Stimulated activated memory B cell treated with anti-CD40 and anti-IgM and Interleukin-4, amounts not matched to agents 10 μg/mL and 1 μg/mL and 100 μg/mL, for 72 hours (primary cell): ENCODE measurements at regions not wholly inside any gene's neighbourhood (a gene's known extent, or its start where the extent isn't known, plus 50 kb on each side); places are given as distances from the start of the nearest gene placed in this dataset.
"Not testable (repeated sequence)": the region's sequence is repeated elsewhere in the genome, so short reads cannot be mapped to it uniquely, and the experiment has no call there.

Experiments used
- ATAC-seq: fragments of 150-1000 bp; cut with Tn5 transposase; 2 replicates; pipeline ENCODE4 v1.10.0; 2021
- H3K27ac Mint-ChIP-seq: one replicate; pipeline ENCODE4 v1.8.0; 2022; ENCODE audit warnings: mild to moderate bottlenecking, mixed read lengths
- H3K27me3 Mint-ChIP-seq: one replicate; pipeline ENCODE4 v1.8.0; 2022; ENCODE audit warnings: mixed read lengths
- H3K36me3 Mint-ChIP-seq: one replicate; pipeline ENCODE4 v1.8.0; 2022; ENCODE audit warnings: mixed read lengths
- H3K4me1 Mint-ChIP-seq: one replicate; pipeline ENCODE4 v1.8.0; 2022; ENCODE audit warnings: mixed read lengths
- H3K4me3 Mint-ChIP-seq: one replicate; pipeline ENCODE4 v1.8.0; 2022; ENCODE audit warnings: mild to moderate bottlenecking, moderate library complexity, mixed read lengths
- H3K9me3 Mint-ChIP-seq: one replicate; pipeline ENCODE4 v1.8.0; 2022; ENCODE audit warnings: mixed read lengths

DNA sequence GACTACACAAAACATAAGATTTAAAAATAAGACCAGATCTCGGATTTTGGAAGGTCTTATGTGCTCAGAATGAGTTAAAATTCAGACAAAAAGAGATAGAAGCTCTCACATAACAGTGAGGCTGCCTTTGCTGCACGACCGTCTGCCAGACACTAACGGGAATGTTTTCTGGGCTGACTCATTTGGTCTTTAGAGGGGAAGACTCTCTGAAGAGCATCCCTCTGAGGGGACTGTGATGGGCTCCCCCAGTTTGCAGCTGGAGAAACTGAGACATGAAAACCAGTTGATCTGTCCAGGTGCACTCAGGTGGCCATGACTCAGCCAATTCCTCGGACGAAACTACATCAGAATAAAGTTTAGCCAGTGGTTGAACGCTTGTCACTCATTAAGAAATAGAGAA, 153.9 kb downstream of the RNASET2 start:
- Mint-ChIP-seq H3K36me3 (peaks cover 15% of the 10 kb centered on the region), H3K4me1 (no peaks in the 10 kb centered on the region), H3K27me3 (no peaks in the 10 kb centered on the region), H3K27ac (no peak overlapping the region), H3K4me3 (no peak overlapping the region), H3K9me3 (peaks cover 12% of the 10 kb centered on the region)
- ATAC-seq: no peak

DNA sequence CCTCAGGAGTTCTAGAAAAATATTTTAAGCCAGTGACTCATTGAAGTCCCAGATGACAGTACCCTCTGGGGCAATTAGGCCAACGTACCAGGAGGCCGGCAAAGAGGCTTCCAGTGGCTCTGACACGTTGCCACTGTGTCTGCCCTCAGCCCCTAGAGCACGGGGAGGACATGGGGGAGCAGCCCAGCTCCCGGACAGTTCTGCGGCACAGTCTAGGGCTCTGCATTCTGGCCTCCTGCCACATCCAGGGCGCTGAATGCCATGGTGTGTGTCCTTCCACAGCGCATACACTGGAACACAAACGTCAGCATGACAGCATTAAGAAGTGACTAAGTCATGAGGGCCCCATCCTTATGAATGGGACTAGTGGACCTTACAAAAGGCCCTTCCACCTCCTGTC, 156.2 kb downstream of the RNASET2 start:
- no peaks in the 10 kb centered on the region for H3K27me3 Mint-ChIP-seq
- H3K27ac Mint-ChIP-seq: no peak overlapping the region
- H3K36me3 Mint-ChIP-seq: no peaks in the 10 kb centered on the region
- no peaks in the 10 kb centered on the region for H3K9me3 Mint-ChIP-seq
- no peak overlapping the region for H3K4me3 Mint-ChIP-seq
- no peak for ATAC-seq
- H3K4me1 Mint-ChIP-seq: no peaks in the 10 kb centered on the region

DNA sequence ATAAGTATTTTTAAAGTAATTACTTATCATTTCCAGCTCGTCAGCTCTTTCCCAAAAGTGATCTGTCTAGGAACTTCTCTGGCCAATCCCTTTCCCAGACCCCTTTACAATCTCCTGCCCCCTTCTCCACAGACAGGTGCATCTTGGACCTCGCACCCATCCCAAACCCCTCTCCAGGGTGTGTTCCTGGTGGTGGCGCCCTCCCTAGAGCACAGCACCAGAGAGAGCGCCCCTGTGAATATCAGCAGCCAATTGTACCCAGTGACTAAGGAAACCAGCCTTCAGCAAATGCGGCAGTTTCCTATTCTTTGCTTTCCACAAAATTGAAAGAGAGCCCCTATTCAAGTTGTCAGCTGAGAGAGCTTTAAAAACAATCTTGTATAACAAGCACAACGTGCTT, 157.7 kb downstream of the RNASET2 start:
- no peaks in the 10 kb centered on the region for H3K27me3 Mint-ChIP-seq
- H3K36me3 Mint-ChIP-seq: no peaks in the 10 kb centered on the region
- no peaks in the 10 kb centered on the region for H3K9me3 Mint-ChIP-seq
- no peak overlapping the region for H3K4me3 Mint-ChIP-seq
- no peaks in the 10 kb centered on the region for H3K4me1 Mint-ChIP-seq
- no peak for ATAC-seq
- no peak overlapping the region for H3K27ac Mint-ChIP-seq

DNA sequence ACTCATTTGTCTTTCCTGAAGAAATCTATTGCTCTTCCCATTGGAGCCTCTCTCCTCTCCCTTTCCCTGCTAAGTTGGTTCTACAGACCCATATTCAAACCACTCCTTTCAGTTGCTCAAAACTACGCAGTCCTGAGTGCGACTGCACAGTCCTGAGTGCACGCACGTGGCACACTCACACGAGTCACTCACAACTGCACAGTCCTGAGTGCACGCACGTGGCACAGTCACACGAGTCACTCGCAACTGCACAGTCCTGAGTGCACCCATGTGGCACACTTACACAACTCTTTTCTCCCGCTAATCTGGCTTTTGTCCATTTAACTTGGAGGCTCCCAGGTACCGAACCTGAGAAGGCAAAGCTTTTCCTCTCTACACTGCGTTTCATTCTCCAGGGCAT, 159.7 kb downstream of the RNASET2 start:
- no peaks in the 10 kb centered on the region for H3K27me3 Mint-ChIP-seq
- H3K36me3 Mint-ChIP-seq: no peaks in the 10 kb centered on the region
- peak; percentile 8 for ATAC-seq
- no peak overlapping the region for H3K4me3 Mint-ChIP-seq
- no peaks in the 10 kb centered on the region for H3K9me3 Mint-ChIP-seq
- H3K27ac Mint-ChIP-seq: no peak overlapping the region
- H3K4me1 Mint-ChIP-seq: no peaks in the 10 kb centered on the region

DNA sequence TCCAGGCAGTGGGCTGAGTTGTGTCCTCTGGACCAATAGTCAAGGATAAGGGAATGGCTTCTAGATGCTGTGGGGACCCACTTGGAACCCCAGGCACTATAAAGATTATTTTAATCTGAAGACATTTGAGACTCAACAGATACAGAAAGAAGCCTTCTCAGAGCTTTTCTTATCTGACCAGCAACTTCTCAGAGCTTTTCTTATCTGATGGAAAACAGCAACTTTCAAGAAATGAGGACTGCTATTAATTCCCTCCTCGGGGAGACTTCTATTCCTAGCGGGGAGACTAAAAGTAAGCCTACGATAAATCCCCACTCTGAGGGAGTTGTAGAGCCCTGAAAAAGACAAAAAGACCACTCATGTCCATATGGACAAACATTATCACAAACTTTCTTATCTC, 160.5 kb downstream of the RNASET2 start:
- H3K4me1 Mint-ChIP-seq: no peaks in the 10 kb centered on the region
- no peak overlapping the region for H3K4me3 Mint-ChIP-seq
- H3K27ac Mint-ChIP-seq: no peak overlapping the region
- H3K27me3 Mint-ChIP-seq: no peaks in the 10 kb centered on the region
- ATAC-seq: no peak
- H3K36me3 Mint-ChIP-seq: no peaks in the 10 kb centered on the region
- H3K9me3 Mint-ChIP-seq: no peaks in the 10 kb centered on the region

DNA sequence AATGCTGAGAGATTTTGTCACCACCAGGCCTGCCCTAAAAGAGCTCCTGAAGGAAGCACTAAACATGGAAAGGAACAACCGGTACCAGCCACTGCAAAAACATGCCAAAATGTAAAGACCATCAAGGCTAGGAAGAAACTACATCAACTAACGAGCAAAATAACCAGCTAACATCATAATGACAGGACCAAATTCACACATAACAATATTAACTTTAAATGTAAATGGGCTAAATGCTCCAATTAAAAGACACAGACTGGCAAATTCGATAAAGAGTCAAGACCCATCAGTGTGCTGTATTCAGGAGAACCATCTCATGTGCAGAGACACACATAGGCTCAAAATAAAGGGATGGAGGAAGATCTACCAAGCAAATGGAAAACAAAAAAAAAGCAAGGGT, 163.8 kb upstream of the RPS6KA2 start:
- H3K4me3 Mint-ChIP-seq, H3K36me3 Mint-ChIP-seq, H3K27me3 Mint-ChIP-seq, H3K9me3 Mint-ChIP-seq, ATAC-seq, H3K4me1 Mint-ChIP-seq, H3K27ac Mint-ChIP-seq: not testable (repeated sequence)

DNA sequence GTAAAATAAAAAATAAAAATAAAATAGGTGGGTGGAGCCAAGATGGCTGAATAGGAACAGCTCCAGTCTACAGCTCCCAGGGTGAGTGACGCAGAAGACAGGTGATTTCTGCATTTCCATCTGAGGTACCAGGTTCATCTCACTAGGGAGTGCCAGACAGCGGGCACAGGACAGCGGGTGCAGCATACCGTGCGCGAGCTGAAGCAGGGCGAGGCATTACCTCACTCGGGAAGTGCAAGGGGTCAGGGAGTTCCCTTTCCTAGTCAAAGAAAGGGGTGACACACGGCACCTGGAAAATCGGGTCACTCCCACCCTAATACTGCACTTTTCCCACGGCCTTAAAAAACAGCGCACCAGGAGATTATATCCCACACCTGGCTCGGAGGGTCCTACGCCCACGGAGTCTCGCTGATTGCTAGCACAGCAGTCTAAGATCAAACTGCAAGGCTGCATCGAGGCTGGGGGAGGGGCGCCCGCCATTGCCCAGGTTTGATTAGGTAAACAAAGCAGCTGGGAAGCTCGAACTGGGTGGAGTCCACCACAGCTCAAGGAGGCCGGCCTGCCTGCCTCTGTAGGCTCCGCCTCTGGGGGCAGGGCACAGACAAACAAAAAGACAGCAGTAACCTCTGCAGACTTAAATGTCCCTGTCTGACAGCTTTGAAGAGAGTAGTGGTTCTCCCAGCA, 161.9 kb upstream of the RPS6KA2 start:
- H3K4me3 Mint-ChIP-seq, H3K27ac Mint-ChIP-seq, H3K4me1 Mint-ChIP-seq: not testable (repeated sequence)

DNA sequence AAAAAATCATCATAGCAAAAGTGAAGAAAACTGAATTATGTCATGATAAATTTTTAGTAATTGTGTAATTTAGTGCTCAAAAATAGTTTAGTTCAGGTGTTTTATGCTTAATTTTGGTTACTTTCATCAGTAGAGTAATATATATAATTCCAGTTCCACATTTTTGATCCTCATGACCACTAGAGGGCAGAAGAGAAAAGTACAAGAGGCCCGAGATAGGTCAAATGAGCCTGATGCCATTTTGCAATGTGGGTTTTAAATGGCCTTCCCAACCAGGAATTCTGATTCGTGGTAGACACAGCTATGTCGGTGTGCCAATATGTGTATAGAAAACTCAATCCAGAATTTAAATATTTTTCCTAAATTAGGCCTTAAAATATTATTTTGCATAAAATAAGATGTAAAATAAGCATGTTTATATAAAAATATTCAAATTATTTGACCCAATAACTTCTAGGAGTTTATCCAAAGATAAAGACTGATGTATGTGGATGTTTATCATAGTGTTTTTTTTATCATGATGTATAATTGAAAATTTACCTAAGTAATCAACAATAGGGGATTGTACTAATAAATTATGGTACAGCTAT, 159.7 kb upstream of the RPS6KA2 start:
- H3K9me3 Mint-ChIP-seq: no peaks in the 10 kb centered on the region
- H3K27me3 Mint-ChIP-seq: no peaks in the 10 kb centered on the region
- no peak for ATAC-seq
- no peak overlapping the region for H3K27ac Mint-ChIP-seq
- no peak overlapping the region for H3K4me3 Mint-ChIP-seq
- no peaks in the 10 kb centered on the region for H3K4me1 Mint-ChIP-seq
- no peaks in the 10 kb centered on the region for H3K36me3 Mint-ChIP-seq

More for the DNA sequence above, 161.9 kb upstream of the RPS6KA2 start:
- not testable (repeated sequence) for H3K27me3 Mint-ChIP-seq, ATAC-seq, H3K9me3 Mint-ChIP-seq, H3K36me3 Mint-ChIP-seq

DNA sequence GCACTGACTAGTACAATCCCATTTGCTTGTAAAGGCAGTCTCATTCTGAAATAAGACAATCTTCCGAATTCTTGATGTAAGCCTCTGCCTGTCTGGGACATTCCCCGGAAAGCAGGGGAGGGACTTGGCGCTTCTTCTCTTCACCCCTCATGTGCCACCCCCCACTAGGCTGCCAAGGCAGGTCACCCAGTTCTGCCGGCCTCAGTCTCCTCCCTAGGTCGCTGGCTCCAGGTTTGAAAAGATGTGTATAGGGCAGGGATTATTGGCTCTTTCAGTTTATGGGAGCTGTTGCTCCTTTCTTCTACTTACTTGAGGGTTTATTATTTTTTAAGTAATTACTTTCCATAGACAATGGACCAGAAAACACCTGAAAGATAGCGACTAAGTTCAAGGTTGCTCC, 158.1 kb upstream of the RPS6KA2 start:
- no peaks in the 10 kb centered on the region for H3K36me3 Mint-ChIP-seq
- no peak for ATAC-seq
- no peaks in the 10 kb centered on the region for H3K4me1 Mint-ChIP-seq
- H3K27ac Mint-ChIP-seq: no peak overlapping the region
- H3K4me3 Mint-ChIP-seq: no peak overlapping the region
- no peaks in the 10 kb centered on the region for H3K9me3 Mint-ChIP-seq
- H3K27me3 Mint-ChIP-seq: no peaks in the 10 kb centered on the region

DNA sequence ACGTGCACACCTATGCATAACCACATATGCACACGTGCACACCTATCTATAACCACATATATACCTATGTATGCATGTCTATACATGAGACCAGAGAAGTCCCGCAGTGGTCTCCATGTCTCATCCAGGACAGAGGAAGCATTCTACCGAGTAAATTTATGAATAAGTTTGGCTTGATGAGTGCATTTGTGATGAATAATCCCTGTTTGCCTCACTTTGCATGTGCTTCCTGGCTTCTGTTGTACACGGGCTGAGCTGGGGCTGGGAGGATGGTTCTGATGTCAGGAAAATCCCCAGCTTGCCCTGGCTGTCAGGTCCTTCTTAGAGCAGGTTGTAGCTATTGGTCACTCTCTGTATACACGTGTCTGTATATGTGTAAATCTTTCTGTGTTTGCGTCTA, 157.6 kb upstream of the RPS6KA2 start:
- Mint-ChIP-seq H3K4me3 (no peak overlapping the region), H3K9me3 (no peaks in the 10 kb centered on the region), H3K36me3 (no peaks in the 10 kb centered on the region), H3K27me3 (no peaks in the 10 kb centered on the region), H3K27ac (no peak overlapping the region), H3K4me1 (no peaks in the 10 kb centered on the region)
- no peak for ATAC-seq

DNA sequence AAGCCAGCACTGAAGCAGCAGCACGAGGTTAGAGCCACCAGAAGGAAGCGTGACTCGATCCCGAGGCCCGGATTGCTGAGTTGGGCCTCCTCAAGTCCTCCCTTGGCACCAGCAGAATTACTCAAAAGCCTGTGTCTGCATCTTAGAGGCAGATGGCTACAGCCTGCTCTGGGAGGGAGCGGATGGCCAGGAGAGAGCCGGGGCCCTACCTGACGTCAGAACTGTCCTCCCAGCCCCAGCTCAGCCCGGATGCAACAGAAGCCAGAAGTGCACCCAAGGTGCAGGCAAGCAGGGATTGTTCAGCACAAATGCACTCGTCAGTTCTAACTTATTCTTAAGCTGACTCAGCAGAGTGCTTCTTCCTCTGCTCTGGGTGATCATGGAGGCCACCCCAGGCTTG, 155.5 kb upstream of the RPS6KA2 start:
- no peak overlapping the region for H3K27ac Mint-ChIP-seq
- no peaks in the 10 kb centered on the region for H3K4me1 Mint-ChIP-seq
- no peak overlapping the region for H3K4me3 Mint-ChIP-seq
- ATAC-seq: no peak
- H3K36me3 Mint-ChIP-seq: no peaks in the 10 kb centered on the region
- no peaks in the 10 kb centered on the region for H3K27me3 Mint-ChIP-seq
- no peaks in the 10 kb centered on the region for H3K9me3 Mint-ChIP-seq

DNA sequence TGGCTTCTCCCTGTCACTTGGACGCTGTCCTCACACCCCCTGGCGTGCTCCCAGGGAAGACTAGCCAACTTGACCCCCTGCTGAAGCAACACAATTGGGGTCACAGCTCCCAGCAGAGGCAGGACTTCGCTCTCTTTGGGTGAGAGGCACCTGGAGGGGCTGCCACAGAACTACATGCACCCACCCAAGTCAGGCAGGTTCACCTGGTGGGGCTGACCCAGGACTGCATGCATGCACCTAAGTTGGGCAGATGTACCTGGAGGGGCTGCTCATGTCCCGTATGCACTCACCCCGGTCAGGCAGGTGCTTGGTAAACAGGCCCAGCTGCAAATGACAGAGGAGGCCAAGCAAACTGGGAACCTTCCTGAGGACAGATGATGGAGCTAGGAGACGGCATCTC, 154.3 kb upstream of the RPS6KA2 start:
- Mint-ChIP-seq H3K9me3 (no peaks in the 10 kb centered on the region), H3K36me3 (no peaks in the 10 kb centered on the region), H3K4me3 (no peak overlapping the region), H3K27ac (no peak overlapping the region), H3K4me1 (no peaks in the 10 kb centered on the region), H3K27me3 (no peaks in the 10 kb centered on the region)
- no peak for ATAC-seq

DNA sequence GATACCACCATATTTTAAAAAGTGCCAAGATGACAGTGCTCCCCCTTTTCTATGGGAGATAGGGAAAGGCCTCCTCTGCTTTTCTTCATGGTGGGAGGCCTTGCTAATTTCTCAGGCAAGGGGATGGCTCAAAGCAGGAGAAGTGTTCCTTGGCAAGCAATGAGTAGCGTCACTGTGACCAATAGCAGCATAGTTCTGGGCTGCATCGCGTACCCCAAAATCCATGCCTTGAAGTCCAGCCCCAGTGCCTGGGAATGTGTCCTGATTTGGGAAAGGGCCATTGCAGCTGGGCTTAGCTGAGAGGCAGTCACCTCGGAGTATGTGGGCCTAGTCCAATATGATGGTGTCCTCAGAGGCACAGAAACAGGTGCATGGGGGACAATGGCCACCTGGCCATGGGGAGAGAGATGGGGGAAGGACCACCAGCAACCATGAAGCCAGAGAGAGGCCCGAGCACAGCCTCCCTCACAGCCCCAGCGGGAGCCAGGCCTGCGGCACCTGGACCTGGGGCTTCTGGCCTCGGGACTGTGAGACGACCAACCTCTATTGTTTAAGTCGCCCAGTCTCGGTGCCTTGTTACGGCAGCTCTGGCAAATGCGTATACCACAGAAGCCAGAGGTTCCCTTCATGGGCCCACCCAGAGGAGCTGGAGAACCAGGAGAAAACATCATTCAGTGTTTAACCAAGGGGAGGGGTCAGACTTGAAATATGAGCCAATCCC, 153.1 kb upstream of the RPS6KA2 start:
- Mint-ChIP-seq H3K4me1 (peaks cover 6% of the 10 kb centered on the region), H3K4me3 (no peak overlapping the region), H3K27me3 (no peaks in the 10 kb centered on the region), H3K27ac (no peak overlapping the region), H3K36me3 (no peaks in the 10 kb centered on the region), H3K9me3 (no peaks in the 10 kb centered on the region)
- no peak for ATAC-seq

DNA sequence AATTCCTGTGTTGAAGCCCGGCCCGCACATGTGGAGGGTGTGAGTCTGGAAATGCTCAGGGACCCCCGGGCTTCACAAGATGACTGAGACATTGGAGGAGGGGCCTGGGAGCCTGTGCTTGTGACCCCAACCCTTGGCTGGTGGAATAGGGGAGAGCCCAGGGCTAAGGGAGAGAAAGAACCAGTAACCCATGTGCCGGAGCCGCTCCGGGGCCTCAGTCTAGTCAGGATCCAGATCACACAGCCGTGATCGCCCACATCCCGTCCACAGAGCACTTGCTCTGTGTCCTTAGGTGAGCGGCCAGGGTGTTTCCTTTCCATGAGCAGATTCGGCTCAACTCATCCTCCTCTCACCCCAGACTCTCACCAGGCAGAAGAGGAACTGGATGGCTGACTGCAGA, 152.3 kb upstream of the RPS6KA2 start:
- no peak for ATAC-seq
- Mint-ChIP-seq H3K9me3 (no peaks in the 10 kb centered on the region), H3K27me3 (no peaks in the 10 kb centered on the region), H3K27ac (no peak overlapping the region), H3K36me3 (no peaks in the 10 kb centered on the region), H3K4me1 (peaks cover 6% of the 10 kb centered on the region), H3K4me3 (no peak overlapping the region)

DNA sequence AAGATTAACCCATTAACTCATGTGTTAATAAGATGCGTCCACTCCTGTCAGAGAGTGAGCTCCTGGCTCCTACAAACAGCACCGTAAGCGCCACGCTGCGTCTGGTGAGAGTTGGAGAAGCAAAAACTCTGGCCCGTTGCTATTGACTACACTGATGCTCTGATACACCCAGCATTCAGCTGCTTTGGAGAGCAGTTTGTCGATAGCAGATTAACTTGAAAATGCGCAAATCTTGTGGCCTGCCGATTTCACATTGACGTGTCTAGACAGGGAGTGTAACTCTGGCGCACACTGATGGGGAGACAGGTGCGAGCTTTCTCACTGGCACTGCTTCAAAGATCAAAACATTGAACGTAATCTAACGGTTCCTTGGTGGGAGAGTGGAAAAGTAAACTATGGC, 151.7 kb upstream of the RPS6KA2 start:
- Mint-ChIP-seq H3K9me3 (no peaks in the 10 kb centered on the region), H3K27ac (no peak overlapping the region), H3K36me3 (no peaks in the 10 kb centered on the region), H3K4me3 (no peak overlapping the region), H3K4me1 (peaks cover 6% of the 10 kb centered on the region), H3K27me3 (no peaks in the 10 kb centered on the region)
- ATAC-seq: no peak

DNA sequence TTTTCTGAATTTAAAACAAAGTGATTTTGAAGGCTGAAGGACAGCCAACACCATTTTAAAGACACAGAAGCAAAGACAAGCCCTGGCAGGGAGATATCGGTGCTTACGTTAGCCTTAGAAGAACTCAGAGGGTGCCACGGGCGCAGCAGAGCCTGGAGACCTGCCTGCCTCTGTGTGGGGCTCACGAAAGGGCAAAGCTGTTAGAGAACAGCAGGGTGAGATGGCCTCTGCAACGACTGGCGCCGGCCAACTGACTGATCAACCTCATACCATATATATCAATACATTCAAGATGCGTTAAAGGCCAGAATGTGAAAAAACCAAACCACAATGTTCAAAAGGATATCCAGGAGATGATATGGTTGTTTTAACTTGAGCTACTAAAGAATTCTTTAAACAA, 151.0 kb upstream of the RPS6KA2 start:
- no peak overlapping the region for H3K27ac Mint-ChIP-seq
- H3K36me3 Mint-ChIP-seq: no peaks in the 10 kb centered on the region
- no peaks in the 10 kb centered on the region for H3K9me3 Mint-ChIP-seq
- no peak for ATAC-seq
- H3K4me1 Mint-ChIP-seq: peaks cover 6% of the 10 kb centered on the region
- H3K4me3 Mint-ChIP-seq: no peak overlapping the region
- H3K27me3 Mint-ChIP-seq: peaks cover 7% of the 10 kb centered on the region
